ENCODE measurements at regions not wholly inside any gene's neighbourhood (a gene's known extent, or its start where the extent isn't known, plus 50 kb on each side); places are given as distances from the start of the nearest gene placed in this dataset.
"Not testable (repeated sequence)": the region's sequence is repeated elsewhere in the genome, so short reads cannot be mapped to it uniquely, and the experiment has no call there.

DNA sequence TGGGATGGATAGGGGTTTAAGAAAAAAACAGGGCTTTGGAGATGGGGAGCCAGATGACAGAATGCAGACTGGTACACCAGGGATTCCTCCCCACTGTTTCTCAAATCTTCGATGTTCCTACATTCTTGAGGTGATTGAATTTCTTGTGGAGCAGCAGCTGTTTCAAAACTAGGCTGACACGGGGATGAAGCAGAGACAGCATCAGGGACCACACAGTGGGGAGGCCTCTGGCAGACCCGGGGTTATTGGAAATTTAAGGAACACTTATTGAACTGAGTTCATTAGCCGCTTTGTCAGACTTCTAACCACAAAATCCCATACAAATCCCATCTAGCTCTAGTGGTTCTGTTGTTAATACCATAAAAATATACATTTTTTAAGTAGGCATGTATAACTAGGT lies 621.4 kb upstream of the GBE1 start:
- no peak for DNase-seq

DNA sequence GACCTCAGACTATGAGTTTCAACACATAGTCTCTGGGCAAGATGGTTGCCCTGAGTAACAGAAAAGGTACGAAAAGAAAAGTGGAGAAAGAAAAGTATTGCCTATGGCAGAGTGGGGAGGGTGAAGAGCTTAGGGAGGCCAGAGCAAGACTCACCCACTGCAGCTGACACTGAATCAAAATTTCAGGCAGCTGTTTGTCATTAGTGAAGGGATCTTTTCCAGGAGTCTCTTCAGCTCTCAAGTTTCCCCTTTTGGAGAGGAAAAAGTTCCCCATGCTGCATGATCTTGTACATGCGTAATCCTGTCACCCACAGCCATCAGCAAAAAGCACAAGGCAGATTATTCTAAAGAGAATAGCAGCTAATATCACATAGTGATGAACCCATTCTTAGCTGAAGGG lies 616.9 kb upstream of the GBE1 start:
- DNase-seq = no peak

GRCh38 chr3:82376883-82377282 lies 615.4 kb upstream of the GBE1 start:
- no peak for DNase-seq

DNA sequence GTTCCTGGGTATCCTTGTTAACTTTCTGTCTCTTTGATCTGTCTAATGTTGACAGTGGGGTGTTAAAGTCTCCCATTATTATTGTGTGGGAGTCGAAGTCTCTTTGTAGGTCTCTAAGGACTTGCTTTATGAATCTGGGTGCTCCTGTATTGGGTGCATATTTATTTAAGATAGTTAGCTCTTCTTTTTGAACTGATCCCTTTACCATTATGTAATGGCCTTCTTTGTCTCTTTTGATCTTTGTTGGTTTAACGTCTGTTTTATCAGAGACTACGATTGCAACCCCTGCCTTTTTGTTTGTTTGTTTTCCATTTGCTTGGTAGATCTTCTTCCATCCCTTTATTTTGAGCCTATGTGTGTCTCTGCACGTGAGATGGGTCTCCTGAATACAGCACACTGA lies 612.4 kb upstream of the GBE1 start:
- not testable (repeated sequence) for DNase-seq

DNA sequence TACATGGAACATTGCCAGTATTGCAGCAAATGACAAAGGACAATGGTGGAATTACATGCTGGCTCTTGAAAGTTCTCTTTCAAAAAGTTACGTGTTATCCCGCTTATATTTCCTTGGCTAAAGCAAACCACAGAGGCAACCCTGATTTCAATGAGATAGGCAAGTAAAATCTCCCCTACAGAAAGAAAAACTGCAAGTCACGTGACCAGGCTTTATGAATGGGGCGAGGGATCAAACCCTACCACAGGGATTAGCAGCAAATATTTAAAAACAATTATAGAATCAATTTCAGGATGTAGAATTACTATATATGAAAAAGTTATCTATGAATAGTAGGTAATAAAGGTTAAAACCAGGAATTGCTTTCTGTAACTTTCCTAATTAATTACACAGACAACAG lies 603.4 kb upstream of the GBE1 start:
- DNase-seq = no peak

- no peak for DNase-seq
Measured at GRCh38 chr3:82363131-82363530, 601.7 kb upstream of the GBE1 start.

DNA sequence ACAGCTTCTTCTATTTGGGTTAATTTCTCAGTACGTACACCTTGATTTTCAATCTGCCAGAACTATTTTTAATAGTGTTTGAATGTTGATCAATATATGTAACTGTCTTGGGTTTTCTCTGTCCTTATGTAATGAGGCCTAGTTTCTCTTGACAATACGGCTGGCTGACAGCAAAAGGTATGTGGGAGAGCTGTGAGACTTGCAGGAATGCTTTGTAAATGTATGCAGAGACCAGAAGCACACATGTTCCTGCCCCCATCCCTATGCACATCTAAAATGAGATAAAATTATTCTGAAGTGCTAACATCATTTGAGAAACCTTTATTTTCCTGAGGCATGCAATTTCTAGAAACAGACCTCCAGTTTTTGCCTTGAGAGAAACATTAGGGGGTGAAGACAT lies 593.8 kb upstream of the GBE1 start:
- no peak for DNase-seq

DNA sequence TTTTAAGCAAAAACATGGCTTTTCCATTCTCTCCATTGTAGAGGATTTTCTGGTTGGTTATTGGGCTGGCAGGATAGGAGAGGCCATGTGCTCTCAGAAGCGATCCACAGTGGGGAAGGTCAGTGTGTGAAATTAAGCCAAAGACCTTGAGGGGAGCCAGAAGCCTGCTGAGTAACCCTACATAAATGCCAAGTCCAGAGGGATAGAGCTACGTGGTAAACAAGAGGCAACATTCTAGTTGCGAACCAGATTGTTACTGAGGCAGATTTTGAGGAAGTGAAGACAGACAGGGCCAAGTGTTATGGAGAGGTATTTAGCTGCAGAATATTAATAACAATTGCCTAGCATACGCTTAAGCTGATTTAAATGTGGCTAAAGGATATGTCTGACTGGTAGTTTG lies 592.8 kb upstream of the GBE1 start:
- no peak for DNase-seq

GRCh38 chr3:82353306-82354171 lies 592.1 kb upstream of the GBE1 start:
- no peak for DNase-seq

GRCh38 chr3:82347585-82347984 lies 586.1 kb upstream of the GBE1 start:
- no peak for DNase-seq

DNA sequence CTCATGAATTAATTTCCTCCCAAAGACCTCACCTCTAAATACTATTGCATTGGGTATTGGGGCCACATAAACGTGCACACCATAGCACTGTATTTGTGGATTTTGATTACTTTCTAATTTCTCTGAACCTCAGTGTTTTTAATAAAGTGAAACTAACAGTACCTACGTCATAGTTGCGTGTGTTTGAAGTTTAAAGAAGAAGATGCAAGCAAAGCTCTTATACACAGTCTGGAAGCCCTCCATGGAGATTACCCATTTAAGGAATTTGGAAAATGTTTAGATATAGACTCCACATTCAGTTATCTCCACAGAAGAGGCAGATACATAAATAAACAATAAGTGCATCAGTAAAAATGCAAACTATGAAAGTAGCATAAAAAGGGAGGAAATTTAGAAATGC lies 581.1 kb upstream of the GBE1 start:
- no peak for DNase-seq

DNA sequence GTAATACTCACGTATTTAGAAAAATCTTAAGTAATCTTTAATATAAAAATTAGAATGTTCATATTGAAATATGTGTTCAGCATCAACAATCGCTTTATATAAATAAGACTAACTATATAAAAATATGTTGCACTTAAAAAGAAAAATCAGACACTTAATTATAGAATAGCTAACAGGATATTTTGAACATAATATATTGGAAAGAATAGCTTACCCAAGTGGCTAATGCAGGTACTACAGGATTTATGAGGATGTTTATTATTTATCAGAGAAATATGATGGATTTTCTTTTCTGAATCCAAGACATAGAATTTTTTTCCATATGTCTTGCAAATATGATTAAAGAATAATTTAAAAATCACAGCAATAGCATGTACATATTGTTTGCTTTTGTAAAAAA lies 567.9 kb upstream of the GBE1 start:
- DNase-seq = no peak

DNA sequence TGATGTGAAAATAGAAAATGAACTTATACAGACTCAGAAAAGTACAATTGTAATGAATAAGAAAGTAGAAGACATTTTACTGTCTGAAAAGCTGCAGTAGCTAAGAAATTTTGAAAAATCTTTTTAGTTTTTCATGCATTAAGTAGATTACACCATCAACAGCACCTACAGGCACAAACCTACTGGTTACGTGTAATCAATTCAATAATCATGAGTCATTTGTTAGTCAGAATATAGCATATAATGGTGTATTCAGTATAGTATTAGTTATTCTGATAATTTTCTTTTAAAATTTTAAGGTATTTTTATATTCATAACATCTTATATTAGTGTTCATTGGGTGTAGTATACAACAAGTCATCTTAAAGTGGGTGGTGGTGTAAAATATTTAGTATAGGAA lies 550.5 kb upstream of the GBE1 start:
- DNase-seq = no peak

DNA sequence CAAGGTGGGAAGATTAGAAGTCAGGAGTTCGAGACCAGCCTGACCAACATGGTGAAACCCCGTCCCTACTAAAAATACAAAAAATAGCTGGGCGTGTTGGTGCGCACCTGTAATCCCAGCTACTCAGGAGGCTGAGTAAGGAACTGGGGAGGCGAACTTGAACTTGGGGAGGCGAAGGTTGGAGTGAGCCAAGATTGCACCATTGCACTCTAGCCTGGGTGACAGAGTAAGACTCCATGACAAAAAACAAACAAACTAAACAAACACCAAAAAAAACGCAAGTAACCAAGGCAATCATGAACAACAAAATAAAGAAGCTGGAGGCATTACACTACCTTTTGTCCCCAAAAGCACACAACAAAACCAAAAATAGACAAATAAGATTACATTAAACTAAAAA lies 547.3 kb upstream of the GBE1 start:
- no peak for DNase-seq

DNA sequence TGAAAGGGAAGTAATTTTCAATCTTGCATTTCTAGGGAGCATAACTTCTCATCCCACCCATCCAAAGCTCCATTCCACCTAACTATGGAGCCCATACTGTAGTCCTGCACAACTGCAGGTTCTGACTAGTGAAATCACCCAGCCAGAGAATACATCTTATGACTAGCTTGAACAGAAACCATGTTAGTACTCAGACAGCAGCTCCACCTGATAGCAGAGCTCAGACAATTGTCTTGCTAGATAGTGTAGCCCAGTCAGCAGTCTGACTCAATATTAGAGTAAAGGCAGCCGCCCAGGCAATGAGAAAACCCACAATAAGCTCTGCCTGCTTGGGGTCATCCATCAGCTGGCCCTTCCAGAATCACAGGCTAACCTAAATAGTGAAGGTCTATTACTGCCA lies 544.7 kb upstream of the GBE1 start:
- DNase-seq = no peak

DNA sequence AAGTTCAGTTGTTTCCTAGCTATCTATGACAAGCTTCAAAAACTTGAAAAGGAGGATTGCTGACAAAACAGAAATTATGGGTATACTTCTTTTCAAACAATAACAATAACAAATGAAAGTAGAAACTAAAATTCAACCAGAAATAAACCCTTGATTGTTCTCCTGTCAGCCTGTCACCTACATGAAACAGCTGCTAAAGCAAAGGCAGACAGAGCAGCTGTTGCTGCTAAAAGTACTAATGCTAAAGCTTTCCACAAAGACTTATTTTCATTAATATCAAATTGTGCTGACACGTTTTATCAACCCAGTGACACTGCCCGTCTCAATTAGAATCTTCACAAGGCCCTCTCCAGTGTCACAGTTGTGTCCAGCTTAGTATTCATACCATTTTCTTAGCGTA lies 533.2 kb upstream of the GBE1 start:
- DNase-seq = no peak

DNA sequence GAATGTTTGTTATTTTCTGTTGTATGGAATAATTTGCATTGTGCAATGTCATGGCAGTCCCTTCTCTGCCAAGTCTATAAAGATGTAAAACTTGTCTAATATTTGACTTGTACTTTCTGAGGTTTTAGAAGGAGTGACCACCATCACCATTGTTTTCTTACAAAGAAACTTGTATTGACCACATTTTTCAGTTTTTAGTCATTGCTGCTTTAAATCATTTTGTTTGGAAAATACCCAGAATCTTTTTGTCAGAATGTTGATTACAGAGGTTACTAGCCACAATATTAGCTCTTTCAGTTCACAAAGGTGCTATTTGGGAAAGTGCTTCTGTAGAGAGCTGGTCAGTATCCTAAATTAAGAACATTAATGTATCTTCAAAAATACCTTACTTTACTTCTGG lies 532.4 kb upstream of the GBE1 start:
- DNase-seq = no peak

- DNase-seq = no peak
Measured at GRCh38 chr3:82293435-82293834, 532.0 kb upstream of the GBE1 start.

- no peak for DNase-seq
Measured at GRCh38 chr3:82287562-82287961, 526.1 kb upstream of the GBE1 start.

DNA sequence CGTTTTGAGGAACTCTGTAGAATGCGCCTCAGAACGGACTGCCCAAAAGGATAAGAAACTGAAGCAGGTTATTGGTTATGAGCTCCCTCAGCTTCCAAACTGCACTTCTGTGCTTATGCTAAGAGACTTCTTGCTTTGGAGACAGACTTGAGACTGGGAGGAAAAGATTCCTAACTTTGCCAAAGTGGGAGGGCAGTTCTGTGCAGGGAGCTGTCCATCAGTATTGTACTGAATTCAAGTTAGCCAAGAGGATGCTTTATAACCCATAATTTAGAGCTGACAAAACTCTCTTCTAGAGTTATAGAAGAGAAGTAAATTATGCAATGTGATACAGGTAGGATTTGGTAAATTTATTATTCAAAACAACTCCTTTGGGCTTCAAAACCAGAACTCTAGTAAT lies 519.8 kb upstream of the GBE1 start:
- DNase-seq = no peak

GRCh38 chr3:82276992-82277391 lies 515.5 kb upstream of the GBE1 start:
- no peak for DNase-seq

- no peak for DNase-seq
Measured at GRCh38 chr3:82274897-82275296, 513.5 kb upstream of the GBE1 start.

- no peak for DNase-seq
Measured at GRCh38 chr3:82265747-82266146, 504.3 kb upstream of the GBE1 start.

GRCh38 chr3:82262193-82262592 lies 500.7 kb upstream of the GBE1 start:
- no peak for DNase-seq

GRCh38 chr3:82261637-82262036 lies 500.2 kb upstream of the GBE1 start:
- no peak for DNase-seq

Measured in CD4-positive, alpha-beta T cell treated with Interferon alpha-2 for 1 hour (primary cell).